NCI-H1436 (cell line): ENCODE measurements at regions not wholly inside any gene's neighbourhood (a gene's known extent, or its start where the extent isn't known, plus 50 kb on each side); places are given as distances from the start of the nearest gene placed in this dataset.

Experiments
- DNase-seq: peaks from one replicate; lab custom pipeline; 2025; lab: John Stamatoyannopoulos, UW

DNA sequence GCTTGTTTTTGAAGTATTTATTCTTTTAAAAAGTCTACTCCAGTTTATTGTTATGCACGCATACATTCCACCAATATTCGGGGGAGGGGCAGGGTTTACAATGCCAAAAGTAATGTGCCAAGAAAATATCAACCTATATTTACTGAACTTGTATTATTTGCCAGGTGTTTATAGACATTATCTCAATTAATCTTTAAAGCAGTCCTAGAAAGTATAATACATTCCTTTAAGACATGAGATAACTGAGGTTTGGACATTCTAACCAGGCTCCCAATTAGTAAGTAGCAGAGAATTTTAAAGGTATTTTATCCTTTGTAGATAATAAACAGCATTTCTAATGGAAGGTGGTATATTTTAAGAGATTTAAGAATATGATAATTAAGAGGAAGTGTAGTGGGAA, 124.5 kb upstream of the LRIG3 start:
- no peak for DNase-seq

- no peak for DNase-seq
Measured at GRCh38 chr12:59041241-59042121, 121.2 kb upstream of the LRIG3 start.

- no peak for DNase-seq
Measured at GRCh38 chr12:59040656-59041055, 120.4 kb upstream of the LRIG3 start.

DNA sequence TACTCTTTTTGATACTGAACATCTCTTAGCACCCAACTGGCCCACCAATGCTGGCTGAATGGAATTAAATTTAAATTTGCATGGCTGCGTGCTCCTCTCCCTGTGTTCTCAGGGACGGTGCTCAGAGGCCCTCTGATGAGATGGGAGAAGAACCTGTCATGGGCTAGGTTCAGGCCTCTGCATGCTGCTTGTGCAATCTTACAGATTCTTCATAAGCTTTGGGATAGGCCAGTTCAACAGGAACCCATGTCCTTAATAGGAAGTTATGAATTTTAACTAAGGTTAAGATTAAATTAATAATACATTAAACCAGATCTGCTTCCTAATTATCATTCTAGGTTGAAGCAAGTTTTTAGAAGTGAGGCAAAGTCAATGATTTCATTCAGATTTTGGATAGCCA, 119.7 kb upstream of the LRIG3 start:
- DNase-seq = no peak

DNA sequence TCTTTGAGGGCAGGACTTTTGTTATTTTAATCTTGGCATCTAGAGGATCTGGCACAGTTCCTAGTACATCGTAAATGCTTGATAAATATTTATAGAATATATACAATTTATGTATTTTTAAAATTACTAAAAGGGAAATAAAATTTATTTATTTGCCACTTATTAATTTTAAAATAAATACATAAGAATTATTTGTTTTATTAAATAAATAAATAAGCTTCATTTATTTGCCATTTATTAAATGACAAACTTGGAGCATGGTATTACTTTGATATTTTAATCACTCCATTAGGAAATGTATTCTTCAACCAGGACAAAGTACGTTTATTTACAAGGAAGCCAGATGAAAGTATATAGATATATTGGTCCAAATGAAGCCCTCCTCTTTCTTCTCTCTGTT, 118.7 kb upstream of the LRIG3 start:
- DNase-seq = no peak

- DNase-seq = no peak
Measured at GRCh38 chr12:59036973-59037762, 116.9 kb upstream of the LRIG3 start.

GRCh38 chr12:59036347-59036746, 116.0 kb upstream of the LRIG3 start:
- no peak for DNase-seq

DNA sequence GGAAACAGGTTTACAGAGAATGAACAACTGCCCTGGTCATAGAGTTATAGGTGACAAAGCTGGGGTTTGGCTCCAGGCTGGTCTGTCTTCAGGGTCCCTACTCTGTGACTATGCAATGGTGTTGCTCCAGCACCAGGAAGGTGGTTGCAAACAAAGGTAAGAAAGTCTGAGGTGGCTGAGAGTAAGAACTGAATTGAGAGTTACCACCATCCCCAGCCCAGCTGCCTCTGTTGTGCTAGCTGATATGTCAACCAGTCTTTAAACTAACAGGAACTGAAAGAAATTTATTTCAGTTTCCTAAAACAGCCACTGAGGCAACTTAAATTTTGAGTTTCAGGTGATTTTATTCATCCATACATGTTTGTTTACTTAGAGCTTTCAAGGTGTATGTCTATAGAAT, 111.0 kb upstream of the LRIG3 start:
- no peak for DNase-seq

- no peak for DNase-seq
Measured at GRCh38 chr12:59030415-59030814, 110.1 kb upstream of the LRIG3 start.

DNA sequence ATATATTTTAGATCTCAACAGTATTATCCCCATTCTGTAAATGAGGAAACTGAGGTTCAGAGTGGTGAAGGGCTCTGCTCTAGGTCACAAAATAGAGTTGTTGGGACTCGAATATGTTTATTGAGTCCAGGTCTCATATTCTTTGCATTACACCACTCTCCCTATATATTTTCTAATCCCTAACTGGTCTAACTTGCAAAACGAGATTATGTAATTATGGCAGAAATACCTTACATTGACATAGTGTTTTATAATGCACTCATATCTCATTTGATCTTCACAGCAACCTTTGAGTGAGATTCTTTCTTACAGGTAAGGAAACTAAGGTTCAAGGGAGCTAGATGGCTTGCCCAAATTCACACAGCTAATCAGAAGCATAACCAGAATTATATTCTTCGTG, 106.9 kb upstream of the LRIG3 start:
- no peak for DNase-seq

DNA sequence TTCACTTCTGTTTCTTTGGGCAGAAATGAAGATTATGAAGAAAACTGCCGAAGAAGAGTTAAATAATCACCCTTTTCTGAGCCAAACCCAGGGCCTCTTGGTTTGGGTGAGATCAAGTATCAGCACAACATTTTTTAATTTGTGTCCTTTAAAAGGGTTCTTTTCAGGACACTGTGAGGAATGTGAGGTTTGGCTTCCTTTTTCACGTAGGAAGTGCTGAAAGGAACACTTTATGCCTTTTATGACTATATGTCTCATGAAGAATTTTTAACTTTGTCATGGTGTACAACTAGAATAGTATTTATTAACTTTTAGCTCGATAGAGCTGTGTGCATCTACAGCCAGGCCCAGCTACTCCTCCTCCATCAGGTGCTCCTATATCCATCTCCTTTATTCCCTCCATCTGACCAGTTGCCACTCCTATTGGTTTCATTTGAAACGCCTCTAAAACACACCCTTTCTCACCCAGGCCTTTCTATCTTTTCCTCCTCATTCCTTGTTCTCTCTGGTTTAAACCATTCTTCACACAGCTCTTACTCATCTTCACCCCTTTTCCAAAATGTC, 103.6 kb upstream of the LRIG3 start:
- no peak for DNase-seq

- no peak for DNase-seq
Measured at GRCh38 chr12:59020073-59020946, 100.0 kb upstream of the LRIG3 start.

DNA sequence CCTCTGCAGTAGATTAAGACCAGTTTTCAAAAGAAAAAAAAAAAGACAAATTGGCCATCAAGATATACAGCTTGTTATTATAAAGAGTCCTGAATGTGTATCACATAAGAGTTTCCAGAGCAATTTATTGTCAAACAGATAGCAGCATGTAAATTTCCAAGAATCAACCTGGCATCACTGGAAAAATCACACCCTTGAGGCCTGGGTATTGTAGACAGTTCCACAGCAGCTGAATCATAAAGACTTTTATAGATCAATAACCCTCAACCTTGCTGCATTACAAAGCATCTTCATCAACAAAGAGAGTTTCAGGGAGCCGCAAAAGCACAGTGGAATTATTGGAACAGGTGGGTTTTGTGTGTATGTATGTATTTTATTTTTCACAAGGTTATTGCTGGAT, 94.6 kb upstream of the LRIG3 start:
- DNase-seq = no peak

DNA sequence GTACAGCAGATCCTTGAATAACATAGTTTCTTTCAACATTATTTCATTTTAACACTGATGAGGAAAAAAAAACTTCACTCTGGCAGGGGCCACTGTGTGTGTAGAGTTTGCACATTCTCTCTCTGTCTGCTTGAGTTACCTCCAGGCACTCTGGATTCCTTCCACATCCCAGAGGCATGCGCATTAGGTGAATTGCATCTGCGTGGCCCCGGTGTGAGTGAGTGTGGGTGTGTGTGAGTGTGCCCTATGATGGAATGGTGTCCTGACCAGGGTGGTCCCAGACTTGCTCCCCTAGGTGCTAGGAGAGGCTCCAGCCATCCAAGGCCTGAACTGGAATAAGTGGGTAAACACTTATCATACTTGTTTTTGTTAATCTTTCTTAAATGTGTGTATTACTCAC, 90.6 kb upstream of the LRIG3 start:
- no peak for DNase-seq

DNA sequence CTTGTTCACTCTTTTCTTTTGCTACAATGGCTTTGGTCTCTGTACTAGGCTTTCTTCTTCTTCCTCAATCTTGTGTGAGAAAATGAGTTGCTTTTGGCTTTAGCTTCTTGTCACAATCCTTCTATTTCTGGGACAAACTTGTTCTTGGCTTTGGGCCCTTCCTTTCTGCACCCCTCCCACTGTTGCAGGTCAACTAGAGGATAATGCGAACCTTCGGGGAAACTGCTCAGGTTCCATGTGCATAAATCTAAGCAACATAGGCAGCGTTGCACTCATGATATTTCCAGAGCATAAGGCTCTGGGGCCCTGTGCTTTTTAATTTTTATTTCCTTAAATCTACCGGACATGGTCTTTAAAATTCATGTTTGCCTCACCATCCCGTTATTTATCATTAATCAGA, 89.8 kb upstream of the LRIG3 start:
- no peak for DNase-seq

- no peak for DNase-seq
Measured at GRCh38 chr12:59007620-59008019, 87.3 kb upstream of the LRIG3 start.

DNA sequence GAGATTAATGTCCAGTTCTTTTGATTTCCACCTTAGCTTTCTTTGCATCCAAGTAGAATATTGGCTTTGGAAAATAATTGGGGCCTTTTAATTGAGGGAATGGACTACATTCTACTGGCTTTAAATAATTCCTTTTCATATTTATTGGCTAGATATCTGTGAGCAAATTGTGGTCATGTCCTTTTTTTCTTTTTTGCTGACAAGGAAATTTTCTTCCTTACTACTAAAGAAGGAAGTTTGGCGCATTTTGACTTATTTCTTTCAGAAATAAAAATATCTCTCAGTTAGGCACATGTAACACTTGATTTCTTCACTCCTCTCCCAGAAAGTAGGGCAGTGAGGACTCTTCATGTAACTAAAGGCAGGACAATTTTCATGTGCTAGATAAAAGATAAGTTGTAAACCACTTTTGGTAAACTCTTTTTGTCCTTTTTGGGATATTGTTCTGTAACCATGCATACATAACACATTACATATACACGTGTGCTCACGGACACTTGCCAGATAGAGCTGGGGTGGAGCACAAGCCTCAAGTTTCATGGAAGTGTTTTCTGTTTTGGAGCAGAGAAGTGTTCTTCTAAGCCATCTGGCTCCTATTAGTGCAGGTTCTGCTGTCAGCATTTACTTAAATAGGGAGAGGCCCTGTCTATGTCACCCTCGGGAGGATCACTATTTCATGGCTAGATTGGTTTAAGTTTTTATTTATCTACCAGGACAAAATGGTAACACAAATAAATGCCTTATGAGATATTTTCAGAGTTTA, 85.1 kb upstream of the LRIG3 start:
- no peak for DNase-seq

DNA sequence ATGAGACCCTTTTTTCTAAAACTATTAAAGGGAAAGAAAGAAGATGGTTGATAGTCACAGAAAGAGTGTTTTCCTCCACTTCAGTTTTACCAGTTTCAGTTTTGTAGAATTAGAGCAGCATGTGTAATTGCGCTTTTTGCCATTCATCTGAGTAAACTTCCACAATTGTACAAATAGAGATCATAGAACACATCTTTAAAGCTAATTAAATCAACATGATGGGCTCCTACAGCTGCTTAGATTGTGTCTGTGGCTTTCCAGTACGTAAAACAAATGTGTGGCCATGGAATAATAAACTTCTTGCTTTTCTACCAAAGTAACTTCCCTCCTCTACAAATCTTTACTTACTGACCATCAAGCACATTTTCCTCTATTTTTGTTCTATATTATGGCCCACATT, 84.2 kb upstream of the LRIG3 start:
- DNase-seq = no peak

DNA sequence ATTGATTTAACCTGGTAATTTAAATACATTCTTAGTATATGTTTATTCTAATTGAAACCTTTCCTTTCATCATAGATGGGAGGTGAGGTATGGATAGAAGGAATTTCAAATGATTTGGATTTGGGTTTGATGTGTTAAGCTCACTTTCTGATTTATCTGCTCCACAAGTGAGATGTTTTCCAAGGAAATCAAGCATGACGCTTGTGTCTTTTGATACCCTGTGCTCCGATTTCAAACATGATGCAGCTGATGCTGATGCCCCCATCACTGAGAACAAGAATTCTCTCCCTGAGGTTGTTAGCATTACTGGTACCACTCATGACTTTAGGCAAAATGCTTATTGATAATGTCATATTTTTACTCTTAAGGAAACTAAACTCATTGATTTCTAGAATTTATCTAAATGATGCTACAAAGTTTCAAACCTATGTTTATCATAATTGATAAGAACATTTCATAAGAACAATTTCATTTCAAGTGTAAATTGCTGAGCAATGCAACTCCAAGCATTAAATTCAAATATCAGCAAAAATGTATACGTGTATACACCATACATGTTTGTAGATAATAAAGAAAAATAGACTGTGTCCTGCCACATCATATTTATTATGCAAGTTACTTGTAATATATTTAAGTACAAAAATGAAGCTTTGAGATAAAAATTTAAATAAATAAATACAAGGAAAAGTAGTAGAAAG, 75.5 kb upstream of the LRIG3 start:
- no peak for DNase-seq

- DNase-seq = no peak
Measured at GRCh38 chr12:58988643-58989344, 68.5 kb upstream of the LRIG3 start.
